GM20431 (cell line): ENCODE measurements at regions not wholly inside any gene's neighbourhood (a gene's known extent, or its start where the extent isn't known, plus 50 kb on each side); places are given as distances from the start of the nearest gene placed in this dataset.
"Not testable (repeated sequence)": the region's sequence is repeated elsewhere in the genome, so short reads cannot be mapped to it uniquely, and the experiment has no call there.

Experiments
- in situ Hi-C: fragments of 300-500 bp; cut with MseI, MboI; formaldehyde crosslinking; loops from one replicate; pipeline ENCODE4 v1.15.0; 2020; ENCODE audit warnings: low sequenced_read_pairs; ENCODE audit not compliant: unreplicated experiment

GRCh38 chr2:234863043-234863934, 88.5 kb upstream of the SH3BP4 start:
- in situ Hi-C loops: no loop called here

DNA sequence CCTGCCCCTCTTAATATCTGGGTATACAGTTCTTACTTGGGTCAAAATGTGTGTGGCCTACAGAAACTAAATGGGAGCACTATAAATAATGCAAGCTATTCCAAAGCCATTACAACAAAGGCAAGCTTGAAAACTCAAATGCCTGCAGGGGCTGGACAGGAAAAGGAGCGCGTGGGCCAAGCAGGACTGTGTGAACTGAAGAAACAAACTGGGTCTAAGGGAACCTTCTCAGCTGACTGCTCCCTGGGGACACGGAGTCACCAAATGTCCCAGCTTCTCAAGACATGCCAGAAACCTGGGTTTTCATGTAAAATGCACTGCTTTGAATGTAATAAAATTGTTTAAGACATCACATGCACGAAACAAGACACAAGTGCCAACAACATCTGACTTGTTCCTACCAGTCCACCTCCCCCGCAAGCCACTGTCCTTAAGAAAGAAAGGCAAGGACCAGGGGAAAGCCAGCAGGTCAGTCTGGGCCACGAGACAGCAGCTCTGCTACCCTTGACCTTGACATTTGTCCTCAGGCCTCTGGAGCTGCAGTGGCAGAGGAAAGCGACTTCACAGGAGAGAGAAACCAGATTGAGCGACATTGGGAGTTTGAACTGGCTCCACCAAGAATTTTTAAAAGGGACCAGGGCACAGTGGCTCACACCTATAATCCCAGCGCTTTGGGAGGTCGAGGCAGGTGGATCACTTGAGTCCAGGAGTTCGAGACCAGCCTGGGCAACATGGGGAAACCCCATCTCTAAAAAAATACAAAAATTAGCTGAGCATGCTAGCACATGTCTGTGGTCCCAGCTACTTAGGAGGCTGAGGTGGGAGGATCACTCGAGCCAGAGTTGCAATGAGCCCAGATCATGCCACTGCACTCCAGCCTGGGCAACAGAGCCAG, 89.7 kb upstream of the SH3BP4 start:
- in situ Hi-C loops: no loop called here

DNA sequence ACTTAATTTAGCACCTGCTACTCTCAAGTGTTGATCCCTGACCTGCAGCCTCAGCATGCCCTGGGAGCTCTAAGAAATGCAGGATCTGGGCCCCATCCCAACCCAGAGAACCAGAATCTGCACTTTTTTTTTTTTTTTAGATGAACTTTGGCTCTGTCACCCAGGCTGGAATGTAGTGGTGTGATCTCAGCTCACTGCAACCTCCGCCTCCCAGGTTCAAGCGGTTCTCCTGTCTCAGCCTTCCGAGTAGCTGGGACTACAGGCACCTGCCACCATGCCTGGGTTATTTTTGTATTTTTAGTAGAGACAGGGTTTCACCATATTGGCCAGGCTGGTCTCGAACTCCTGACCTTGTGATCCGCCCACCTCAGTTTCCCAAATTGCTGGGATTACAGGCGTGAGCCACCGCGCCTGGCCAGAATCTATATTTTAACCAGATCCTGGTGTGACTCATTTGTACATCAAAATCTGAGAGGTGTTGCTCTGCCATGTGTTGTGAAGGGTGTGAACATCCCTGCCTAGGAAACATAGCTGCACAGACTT, 92.4 kb upstream of the SH3BP4 start:
- in situ Hi-C loops: not testable (repeated sequence)

- in situ Hi-C loops: no loop called here
These were observed 93.0 kb upstream of the SH3BP4 start for GRCh38 chr2:234858790-234859329.

DNA sequence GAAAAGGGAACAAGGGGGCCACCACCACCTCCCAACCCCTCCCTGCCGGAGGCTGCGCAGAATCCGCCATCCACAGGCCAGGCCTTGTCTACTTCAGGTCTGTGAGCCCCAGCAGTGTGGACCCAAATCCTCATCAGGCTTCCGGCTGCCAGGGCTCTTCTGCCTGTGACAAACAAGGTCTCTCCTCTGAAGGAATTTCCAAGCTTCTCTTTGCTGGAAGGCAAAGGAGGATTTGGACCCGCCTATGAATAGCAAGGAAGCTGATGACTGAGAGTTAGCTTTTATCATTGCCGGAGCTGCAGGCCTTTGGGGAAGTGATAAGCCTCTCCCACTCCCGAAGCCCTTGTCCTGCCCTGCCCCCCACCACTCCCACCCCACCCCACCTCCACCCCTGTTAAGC, 93.7 kb upstream of the SH3BP4 start:
- in situ Hi-C loops: no loop called here

DNA sequence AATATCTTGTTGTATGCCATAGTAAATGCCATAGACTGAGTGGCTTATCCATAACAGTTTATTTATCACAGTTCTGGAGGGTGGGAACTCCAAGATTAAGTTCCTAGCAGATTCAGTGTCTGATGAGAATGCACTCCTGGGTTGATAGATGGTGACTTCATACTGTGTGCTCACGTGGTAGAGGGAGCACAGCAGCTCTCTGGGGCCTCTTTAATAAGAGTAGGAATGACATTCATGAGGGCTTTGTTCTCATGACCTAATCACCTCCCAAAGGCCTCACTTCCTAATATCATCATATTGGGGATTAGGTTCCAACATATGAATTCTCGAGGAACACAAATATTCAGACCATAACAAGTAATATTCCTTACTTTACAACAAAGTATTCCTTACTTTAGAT, 98.1 kb upstream of the SH3BP4 start:
- in situ Hi-C loops: no loop called here

DNA sequence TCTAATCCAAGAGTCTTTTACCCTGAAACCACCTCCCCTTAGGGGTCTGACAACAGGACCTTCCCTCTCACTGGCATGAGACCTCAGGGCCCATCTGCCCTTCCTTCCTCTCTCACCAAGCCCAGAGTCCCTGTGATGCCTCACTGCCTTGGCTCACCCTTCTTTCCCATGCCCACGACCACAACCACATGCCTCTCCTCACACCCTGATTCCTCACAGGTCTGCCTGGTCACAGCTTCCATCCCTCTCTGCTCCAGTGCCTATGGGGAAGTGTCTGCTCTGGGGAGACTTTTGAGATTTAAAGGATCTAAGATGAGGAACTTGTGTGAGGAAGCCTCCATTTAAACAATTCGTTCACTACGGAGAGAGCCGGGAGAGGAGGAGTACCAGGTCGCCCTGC, 98.9 kb upstream of the SH3BP4 start:
- in situ Hi-C loops: no loop called here

GRCh38 chr2:234852035-234852434, 99.8 kb upstream of the SH3BP4 start:
- in situ Hi-C loops: no loop called here

DNA sequence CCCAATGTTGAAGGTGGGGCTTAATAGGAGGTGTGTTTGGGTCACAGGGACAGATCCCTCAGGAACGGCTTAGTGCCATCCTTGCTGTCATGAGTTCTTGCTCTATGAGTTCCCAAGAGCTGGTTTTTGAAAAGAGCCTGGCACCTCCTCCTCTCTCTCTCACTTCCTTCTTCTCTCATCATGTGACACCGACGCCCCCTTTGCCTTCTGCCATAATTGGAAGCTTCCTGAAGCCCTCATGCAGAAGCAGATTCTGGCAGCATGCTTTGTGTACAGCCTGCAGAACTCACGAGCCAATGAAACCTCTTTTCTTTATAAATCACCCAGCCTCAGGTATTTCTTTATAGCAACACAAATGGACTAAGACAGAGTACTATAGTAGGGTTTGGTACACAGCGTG, 100.4 kb upstream of the SH3BP4 start:
- in situ Hi-C loops: no loop called here

GRCh38 chr2:234850818-234851217, 101.0 kb upstream of the SH3BP4 start:
- in situ Hi-C loops: no loop called here

DNA sequence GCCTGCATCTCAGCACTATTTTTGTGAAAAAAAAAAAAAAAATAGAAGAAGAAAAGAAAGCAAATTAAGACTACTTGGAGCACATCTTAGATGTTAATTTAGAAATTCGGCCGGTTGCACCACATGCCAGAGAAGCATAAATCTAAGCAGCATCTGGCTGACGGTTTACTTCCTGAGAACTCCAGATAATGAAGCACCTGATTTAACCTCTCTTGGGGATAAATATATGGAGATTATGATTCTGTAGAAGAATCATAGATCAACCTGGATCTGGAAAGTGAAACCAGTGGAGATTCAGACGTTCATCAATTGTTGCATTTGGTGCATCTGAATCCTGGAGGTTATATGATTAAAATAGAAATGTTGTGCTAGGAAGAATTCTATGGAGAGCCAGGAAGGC, 102.1 kb upstream of the SH3BP4 start:
- in situ Hi-C loops: no loop called here

DNA sequence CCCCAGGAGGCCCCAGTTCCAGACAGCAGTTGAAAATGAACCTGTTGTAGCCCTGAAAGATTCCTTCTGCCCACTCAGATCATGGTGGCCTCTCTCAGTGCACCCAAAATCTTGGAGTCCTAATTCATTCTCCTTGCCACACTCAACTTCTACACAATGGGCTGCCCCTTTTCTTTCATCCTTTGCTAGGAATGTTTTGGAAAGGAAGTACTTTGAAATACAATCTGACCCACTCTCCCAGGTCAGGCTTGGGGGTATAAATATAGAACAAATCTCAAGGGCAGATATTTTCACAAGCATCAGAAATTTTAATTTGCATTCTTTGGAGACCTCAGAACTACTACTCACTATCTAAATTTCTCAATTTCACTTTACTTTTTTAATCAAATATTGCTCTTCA, 103.2 kb upstream of the SH3BP4 start:
- in situ Hi-C loops: no loop called here

DNA sequence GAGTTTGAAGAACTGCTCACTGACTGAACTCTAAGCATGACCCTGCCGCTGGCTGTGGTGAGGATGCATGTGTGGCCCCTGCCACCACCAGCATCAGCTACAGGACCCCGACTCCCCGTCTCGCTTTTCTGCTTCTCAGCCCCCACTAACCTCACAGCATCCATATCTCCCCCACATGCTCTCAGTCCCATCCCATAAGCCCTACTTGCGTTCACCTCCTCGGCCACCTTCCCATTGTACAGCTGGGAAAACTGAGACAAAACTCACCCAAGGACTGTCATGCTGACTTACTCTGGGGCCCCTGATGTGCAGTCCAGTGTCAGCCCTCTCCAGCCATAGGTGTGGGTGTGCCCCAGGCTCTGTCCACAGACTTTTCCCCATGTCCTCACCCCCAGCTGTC, 104.2 kb upstream of the SH3BP4 start:
- in situ Hi-C loops: no loop called here

- in situ Hi-C loops: no loop called here
These were observed 104.5 kb upstream of the SH3BP4 start for GRCh38 chr2:234847364-234847635.

GRCh38 chr2:234846599-234847363, 105.0 kb upstream of the SH3BP4 start:
- in situ Hi-C loops: no loop called here

- in situ Hi-C loops: no loop called here
These were observed 105.9 kb upstream of the SH3BP4 start for GRCh38 chr2:234845602-234846590.

GRCh38 chr2:234843411-234843810, 108.4 kb upstream of the SH3BP4 start:
- in situ Hi-C loops: no loop called here

DNA sequence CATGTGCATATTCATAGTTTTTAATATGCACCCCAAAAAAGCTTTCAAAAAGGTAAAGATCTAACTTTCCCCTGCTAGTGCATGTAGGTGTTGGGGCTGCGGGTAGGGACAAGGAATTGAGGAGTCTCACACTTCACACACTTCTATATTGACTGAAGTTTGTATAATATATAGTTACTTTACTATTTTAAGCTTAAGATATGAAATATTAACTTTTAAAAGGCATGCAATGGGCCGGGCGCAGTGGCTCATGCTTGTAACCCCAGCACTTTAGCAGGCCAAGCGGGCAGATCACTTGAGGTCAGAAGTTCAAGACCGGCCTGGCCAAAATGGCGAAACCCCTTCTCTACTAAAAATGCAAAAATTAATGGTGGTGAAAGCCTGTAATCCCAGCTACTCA, 109.1 kb upstream of the SH3BP4 start:
- in situ Hi-C loops: no loop called here
